ENCODE measurements at regions not wholly inside any gene's neighbourhood (a gene's known extent, or its start where the extent isn't known, plus 50 kb on each side); places are given as distances from the start of the nearest gene placed in this dataset.
"Not testable (repeated sequence)": the region's sequence is repeated elsewhere in the genome, so short reads cannot be mapped to it uniquely, and the experiment has no call there.

DNA sequence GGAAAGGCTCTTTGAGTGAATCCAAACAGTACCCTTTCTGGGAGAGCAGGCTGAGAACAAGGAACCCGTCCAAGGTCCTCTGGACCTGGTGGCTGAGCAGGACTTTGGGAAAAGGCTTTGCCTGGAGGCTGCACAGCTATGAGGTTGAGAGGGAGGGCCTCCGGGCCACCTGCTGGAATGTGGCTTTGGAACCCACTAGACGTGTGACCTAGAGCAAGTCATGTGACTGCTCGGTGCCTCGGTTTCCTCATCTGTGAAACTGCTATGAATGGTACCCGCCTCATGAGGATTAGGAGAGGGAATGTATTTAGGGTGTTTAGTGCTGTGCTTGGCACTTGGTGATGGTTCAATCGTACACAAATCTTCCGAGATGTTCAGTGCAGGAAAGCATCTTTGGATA lies 50.4 kb downstream of the HAPSTR1 start:
- H3K9me3 Mint-ChIP-seq, result no peaks in the 10 kb centered on the region
- DNase-seq (no peak), ATAC-seq (no peak)
- H3K4me1 Mint-ChIP-seq (ENCODE audit: low read depth), result peaks cover 9% of the 10 kb centered on the region
- H3K4me3 Mint-ChIP-seq, result no peak overlapping the region
- H3K27me3 Mint-ChIP-seq (ENCODE audit: low read depth), result peaks cover 6% of the 10 kb centered on the region
- no peaks in the 10 kb centered on the region for H3K36me3 Mint-ChIP-seq (ENCODE audit: insufficient read depth)

DNA sequence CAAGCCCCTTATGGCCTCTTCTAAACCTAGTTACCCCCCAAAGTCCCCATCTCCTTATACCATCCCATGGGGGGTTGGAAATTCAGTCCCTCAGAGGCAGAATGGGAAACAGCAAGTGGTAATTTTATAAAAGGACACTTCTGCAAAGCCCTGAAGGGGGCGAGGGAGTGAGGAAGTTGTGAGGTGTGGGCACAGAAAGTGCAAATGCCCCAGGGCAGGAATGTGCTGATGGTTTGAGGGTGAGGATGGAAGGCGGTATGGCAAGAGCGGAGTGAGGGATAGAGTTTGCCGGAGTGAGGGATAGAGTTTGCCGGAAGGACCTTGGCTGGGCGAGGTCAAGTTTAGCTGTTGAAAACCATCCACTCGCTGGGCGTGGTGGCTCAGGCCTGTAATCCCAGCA lies 52.7 kb downstream of the HAPSTR1 start:
- ATAC-seq, result no peak
- Mint-ChIP-seq H3K27me3 (ENCODE audit: low read depth) (peaks cover 2% of the 10 kb centered on the region), H3K4me1 (ENCODE audit: low read depth) (peaks cover 6% of the 10 kb centered on the region), H3K36me3 (ENCODE audit: insufficient read depth) (no peaks in the 10 kb centered on the region), H3K9me3 (no peaks in the 10 kb centered on the region), H3K4me3 (no peak overlapping the region)
- no peak for DNase-seq

- no peak for DNase-seq
- H3K4me1 Mint-ChIP-seq (ENCODE audit: low read depth), result no peaks in the 10 kb centered on the region
- no peaks in the 10 kb centered on the region for H3K27me3 Mint-ChIP-seq (ENCODE audit: low read depth)
- H3K4me3 Mint-ChIP-seq, result no peak overlapping the region
- no peaks in the 10 kb centered on the region for H3K36me3 Mint-ChIP-seq (ENCODE audit: insufficient read depth)
- H3K9me3 Mint-ChIP-seq, result no peaks in the 10 kb centered on the region
- ATAC-seq, result no peak
Observed at GRCh38 chr16:9148374-9149015, 57.1 kb downstream of the HAPSTR1 start.

DNA sequence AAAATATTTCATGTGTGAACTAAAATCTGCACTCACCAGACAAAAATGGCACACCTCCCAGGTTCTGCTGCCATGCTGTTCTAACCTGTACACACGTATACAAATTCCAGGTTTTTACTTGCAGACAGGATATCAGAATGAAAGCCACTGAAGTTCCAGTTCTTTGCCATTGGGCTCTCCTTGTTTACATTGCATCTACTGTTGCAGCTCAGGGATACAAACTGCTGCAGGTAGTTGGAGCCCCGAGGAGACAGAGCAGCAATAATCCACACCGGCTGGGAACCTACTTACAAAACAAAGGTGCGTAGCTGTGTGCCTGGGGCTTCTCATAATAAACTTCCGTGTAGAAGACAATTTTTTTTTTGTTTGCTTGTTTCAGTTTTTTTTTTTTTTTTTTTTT lies 59.6 kb downstream of the HAPSTR1 start:
- Mint-ChIP-seq H3K9me3 (no peaks in the 10 kb centered on the region), H3K4me3 (no peak overlapping the region)

DNA sequence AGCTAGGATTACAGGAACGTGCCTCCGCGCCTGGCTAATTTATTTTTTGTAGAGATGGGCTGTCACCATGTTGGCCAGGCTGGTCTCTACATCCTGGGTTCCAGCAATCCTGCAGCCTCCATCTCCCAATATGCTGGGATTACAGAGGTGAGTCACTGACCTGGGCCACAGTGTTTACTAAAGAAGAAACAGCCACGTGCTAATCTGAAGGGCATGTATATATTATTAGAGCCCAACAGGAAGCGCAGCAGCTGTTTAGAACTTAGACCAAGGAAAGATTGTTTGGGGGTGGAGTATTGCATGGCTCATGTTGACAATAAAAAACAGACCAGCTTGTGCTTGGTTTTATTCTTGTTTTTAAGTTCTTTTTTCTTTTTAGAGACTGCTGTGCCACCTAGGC lies 60.2 kb downstream of the HAPSTR1 start:
- no peaks in the 10 kb centered on the region for H3K36me3 Mint-ChIP-seq (ENCODE audit: insufficient read depth)
- H3K4me1 Mint-ChIP-seq (ENCODE audit: low read depth), result no peaks in the 10 kb centered on the region
- H3K27me3 Mint-ChIP-seq (ENCODE audit: low read depth), result peaks cover 14% of the 10 kb centered on the region
- ATAC-seq (no peak), DNase-seq (no peak)
- no peak overlapping the region for H3K4me3 Mint-ChIP-seq
- no peaks in the 10 kb centered on the region for H3K9me3 Mint-ChIP-seq

More for the DNA sequence above, 59.6 kb downstream of the HAPSTR1 start:
- no peaks in the 10 kb centered on the region for H3K4me1 Mint-ChIP-seq (ENCODE audit: low read depth)
- H3K27me3 Mint-ChIP-seq (ENCODE audit: low read depth), result peaks cover 13% of the 10 kb centered on the region
- no peak for DNase-seq
- no peak for ATAC-seq
- H3K36me3 Mint-ChIP-seq (ENCODE audit: insufficient read depth), result no peaks in the 10 kb centered on the region

- Mint-ChIP-seq H3K4me3 (no peak overlapping the region), H3K4me1 (ENCODE audit: low read depth) (no peaks in the 10 kb centered on the region), H3K9me3 (no peaks in the 10 kb centered on the region), H3K27me3 (ENCODE audit: low read depth) (peaks cover 19% of the 10 kb centered on the region), H3K36me3 (ENCODE audit: insufficient read depth) (no peaks in the 10 kb centered on the region)
- ATAC-seq, result no peak
- DNase-seq, result no peak
Observed at GRCh38 chr16:9152649-9153501, 61.4 kb downstream of the HAPSTR1 start.

DNA sequence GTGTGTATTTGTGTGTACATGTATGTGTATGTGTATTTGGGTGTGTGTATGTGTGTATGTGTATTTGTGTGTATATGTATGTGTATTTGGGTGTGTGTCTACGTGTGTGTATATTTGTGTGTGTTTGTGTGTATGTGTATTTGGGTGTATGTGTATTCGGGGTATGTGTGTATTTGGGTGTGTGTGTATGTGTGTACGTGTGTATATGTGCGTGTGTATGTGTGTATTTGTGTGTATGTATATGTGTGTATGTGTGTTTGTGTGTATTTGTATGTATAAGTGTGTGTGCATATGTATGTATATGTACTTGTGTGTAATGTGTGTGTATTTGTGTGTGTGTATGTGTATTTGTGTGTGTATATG lies 62.0 kb downstream of the HAPSTR1 start:
- Mint-ChIP-seq H3K4me1 (ENCODE audit: low read depth) (no peaks in the 10 kb centered on the region), H3K4me3 (no peak overlapping the region), H3K9me3 (no peaks in the 10 kb centered on the region), H3K36me3 (ENCODE audit: insufficient read depth) (no peaks in the 10 kb centered on the region), H3K27me3 (ENCODE audit: low read depth) (peaks cover 19% of the 10 kb centered on the region)
- ATAC-seq (no peak), DNase-seq (no peak)

DNA sequence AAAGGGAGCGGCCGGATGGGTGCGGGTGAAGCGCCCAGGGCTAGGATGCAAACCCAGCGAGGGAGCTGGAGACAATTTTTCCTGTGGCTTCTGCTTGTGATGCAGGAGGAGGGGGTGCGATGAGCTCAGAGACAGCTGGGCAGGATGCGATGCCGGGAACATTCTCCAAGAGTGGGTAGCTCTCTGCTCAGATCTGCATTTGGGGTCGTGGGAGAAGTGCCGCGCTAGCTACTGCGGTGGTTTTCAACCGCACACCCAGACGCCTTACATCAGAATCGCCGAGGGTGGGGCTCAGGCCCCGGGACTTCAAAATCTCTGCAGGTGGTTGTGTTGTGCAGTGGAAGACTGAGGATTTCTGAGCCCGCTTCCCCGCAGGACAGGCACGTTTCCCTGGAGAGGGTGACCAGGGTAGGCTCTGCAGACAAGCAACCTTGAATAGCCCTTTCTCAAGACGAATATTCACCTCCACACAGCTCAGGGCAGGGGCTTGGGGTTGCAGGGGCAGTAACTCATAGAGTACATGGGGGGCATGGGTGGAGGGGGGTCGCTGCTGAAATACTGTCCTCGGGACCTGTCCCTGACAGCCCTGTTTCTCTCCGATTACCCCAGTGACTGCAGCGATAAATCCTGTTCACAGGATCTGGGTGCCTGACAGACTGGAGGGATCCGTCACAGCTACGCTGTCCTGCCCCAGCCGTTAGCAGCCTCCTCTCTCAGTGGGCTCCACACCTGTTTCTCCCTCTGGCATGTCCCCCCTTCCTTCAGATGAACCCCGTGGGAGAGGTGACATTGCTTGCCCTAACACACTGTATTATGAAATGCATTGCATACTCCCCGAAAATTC lies 63.3 kb downstream of the HAPSTR1 start:
- Mint-ChIP-seq H3K27me3 (ENCODE audit: low read depth) (peaks cover 25% of the 10 kb centered on the region), H3K9me3 (no peaks in the 10 kb centered on the region)

GRCh38 chr16:9155871-9156270 lies 64.4 kb downstream of the HAPSTR1 start:
- Mint-ChIP-seq H3K36me3 (ENCODE audit: insufficient read depth) (no peaks in the 10 kb centered on the region), H3K9me3 (no peaks in the 10 kb centered on the region), H3K4me3 (no peak overlapping the region)

More for the DNA sequence above, 63.3 kb downstream of the HAPSTR1 start:
- Mint-ChIP-seq H3K4me1 (ENCODE audit: low read depth) (no peaks in the 10 kb centered on the region), H3K4me3 (no peak overlapping the region), H3K36me3 (ENCODE audit: insufficient read depth) (no peaks in the 10 kb centered on the region)
- DNase-seq, result no peak
- no peak for ATAC-seq

GRCh38 chr16:9159839-9160550 lies 68.6 kb downstream of the HAPSTR1 start:
- peak in 1 of 2 donors; percentile 35 for ATAC-seq
- peaks cover 26% of the 10 kb centered on the region for H3K27me3 Mint-ChIP-seq (ENCODE audit: low read depth)
- DNase-seq, result no peak
- H3K36me3 Mint-ChIP-seq (ENCODE audit: insufficient read depth), result no peaks in the 10 kb centered on the region
- no peaks in the 10 kb centered on the region for H3K9me3 Mint-ChIP-seq
- no peaks in the 10 kb centered on the region for H3K4me1 Mint-ChIP-seq (ENCODE audit: low read depth)
- no peak overlapping the region for H3K4me3 Mint-ChIP-seq

More at GRCh38 chr16:9155871-9156270, 64.4 kb downstream of the HAPSTR1 start:
- H3K4me1 Mint-ChIP-seq (ENCODE audit: low read depth), result no peaks in the 10 kb centered on the region
- peaks cover 34% of the 10 kb centered on the region for H3K27me3 Mint-ChIP-seq (ENCODE audit: low read depth)
- DNase-seq (no peak), ATAC-seq (no peak)

- no peaks in the 10 kb centered on the region for H3K4me1 Mint-ChIP-seq (ENCODE audit: low read depth)
- ATAC-seq, result no peak
- no peaks in the 10 kb centered on the region for H3K36me3 Mint-ChIP-seq (ENCODE audit: insufficient read depth)
- H3K27me3 Mint-ChIP-seq (ENCODE audit: low read depth), result peaks cover 23% of the 10 kb centered on the region
- DNase-seq, result no peak
- no peaks in the 10 kb centered on the region for H3K9me3 Mint-ChIP-seq
- no peak overlapping the region for H3K4me3 Mint-ChIP-seq
Observed at GRCh38 chr16:9160551-9160911, 69.1 kb downstream of the HAPSTR1 start.

- no peak for DNase-seq
- Mint-ChIP-seq H3K9me3 (no peaks in the 10 kb centered on the region), H3K36me3 (ENCODE audit: insufficient read depth) (no peaks in the 10 kb centered on the region), H3K4me1 (ENCODE audit: low read depth) (no peaks in the 10 kb centered on the region), H3K27me3 (ENCODE audit: low read depth) (no peaks in the 10 kb centered on the region), H3K4me3 (no peak overlapping the region)
- ATAC-seq, result no peak
Observed at GRCh38 chr16:9165681-9166080, 74.2 kb downstream of the HAPSTR1 start.

GRCh38 chr16:9166326-9166993 lies 75.0 kb downstream of the HAPSTR1 start:
- not testable (repeated sequence) for H3K27me3 Mint-ChIP-seq (ENCODE audit: low read depth); ATAC-seq; H3K4me1 Mint-ChIP-seq (ENCODE audit: low read depth); DNase-seq; H3K36me3 Mint-ChIP-seq (ENCODE audit: insufficient read depth); H3K9me3 Mint-ChIP-seq; H3K4me3 Mint-ChIP-seq

GRCh38 chr16:9169094-9169493 lies 77.7 kb downstream of the HAPSTR1 start:
- DNase-seq (no peak), ATAC-seq (no peak)
- Mint-ChIP-seq H3K36me3 (ENCODE audit: insufficient read depth) (no peaks in the 10 kb centered on the region), H3K9me3 (no peaks in the 10 kb centered on the region), H3K27me3 (ENCODE audit: low read depth) (no peaks in the 10 kb centered on the region), H3K4me1 (ENCODE audit: low read depth) (no peaks in the 10 kb centered on the region), H3K4me3 (no peak overlapping the region)

Measured in activated T-cell treated with anti-CD3 and anti-CD28 coated beads, Interleukin-2, amount 50 U/mL, for 4 hours (primary cell).